ENCODE measurements at regions not wholly inside any gene's neighbourhood (a gene's known extent, or its start where the extent isn't known, plus 50 kb on each side); places are given as distances from the start of the nearest gene placed in this dataset.

DNA sequence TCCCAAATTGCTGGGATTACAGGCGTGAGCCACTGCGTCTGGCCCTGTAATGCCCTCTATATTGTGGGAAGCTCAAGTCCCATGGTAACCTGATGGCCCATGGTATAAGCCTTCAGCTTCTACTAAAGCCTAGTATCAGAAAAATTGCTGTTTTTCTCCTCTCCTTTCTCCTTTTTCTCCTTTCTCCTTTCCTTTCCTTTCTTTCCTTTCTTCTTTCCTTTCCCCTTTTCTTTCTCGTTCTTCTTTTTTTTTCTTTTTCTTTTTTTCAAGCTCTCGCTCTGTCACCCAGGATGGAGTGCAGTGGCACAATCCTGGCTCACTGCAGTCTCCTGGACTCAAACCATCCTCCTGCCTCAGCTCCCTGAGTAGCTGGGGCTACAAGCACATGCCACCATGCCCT, 740.7 kb downstream of the FAM133A start:
- peaks cover 0 to 7% of the 10 kb centered on the region in 2 donors for H3K27me3 ChIP-seq
- H3K36me3 ChIP-seq: no peaks in the 10 kb centered on the region
- H3K4me1 ChIP-seq: no peaks in the 10 kb centered on the region
- no peaks in the 10 kb centered on the region for H3K9me3 ChIP-seq
- intact Hi-C loops (cut with DNase I; ENCODE audit: low total_unique reads): no loop called here
- no peak overlapping the region for H3K4me3 ChIP-seq
- H3K27ac ChIP-seq: no peak overlapping the region
- TF ChIP-seq POLR2AphosphoS5 (IDR thresholded peaks at IDR 0.05): no peak
- no peak for TF ChIP-seq POLR2A (IDR thresholded peaks at IDR 0.05)
- TF ChIP-seq, protein P1, sequence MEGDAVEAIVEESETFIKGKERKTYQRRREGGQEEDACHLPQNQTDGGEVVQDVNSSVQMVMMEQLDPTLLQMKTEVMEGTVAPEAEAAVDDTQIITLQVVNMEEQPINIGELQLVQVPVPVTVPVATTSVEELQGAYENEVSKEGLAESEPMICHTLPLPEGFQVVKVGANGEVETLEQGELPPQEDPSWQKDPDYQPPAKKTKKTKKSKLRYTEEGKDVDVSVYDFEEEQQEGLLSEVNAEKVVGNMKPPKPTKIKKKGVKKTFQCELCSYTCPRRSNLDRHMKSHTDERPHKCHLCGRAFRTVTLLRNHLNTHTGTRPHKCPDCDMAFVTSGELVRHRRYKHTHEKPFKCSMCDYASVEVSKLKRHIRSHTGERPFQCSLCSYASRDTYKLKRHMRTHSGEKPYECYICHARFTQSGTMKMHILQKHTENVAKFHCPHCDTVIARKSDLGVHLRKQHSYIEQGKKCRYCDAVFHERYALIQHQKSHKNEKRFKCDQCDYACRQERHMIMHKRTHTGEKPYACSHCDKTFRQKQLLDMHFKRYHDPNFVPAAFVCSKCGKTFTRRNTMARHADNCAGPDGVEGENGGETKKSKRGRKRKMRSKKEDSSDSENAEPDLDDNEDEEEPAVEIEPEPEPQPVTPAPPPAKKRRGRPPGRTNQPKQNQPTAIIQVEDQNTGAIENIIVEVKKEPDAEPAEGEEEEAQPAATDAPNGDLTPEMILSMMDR (IDR thresholded peaks at IDR 0.05): no peak
- no peak for DNase-seq (ENCODE audit: low spot score in 2 of 2)

DNA sequence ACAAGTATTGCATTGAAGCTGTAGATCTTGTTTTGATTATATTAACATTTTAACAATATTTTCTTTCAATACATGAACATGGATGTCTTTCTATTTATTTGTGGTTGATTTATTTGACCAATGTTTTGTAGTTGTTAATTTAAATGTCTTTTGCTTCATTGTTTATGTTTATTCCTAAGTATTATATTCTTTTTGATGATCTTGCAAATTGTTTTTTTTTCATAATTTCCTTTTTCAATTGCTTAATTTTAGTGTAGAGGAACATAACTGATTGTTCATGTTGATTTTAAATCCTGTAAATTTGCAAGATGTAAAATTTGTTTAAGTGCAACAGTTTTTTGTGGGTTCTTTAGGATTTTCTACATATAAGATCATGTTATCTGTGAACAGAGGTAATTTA, 744.1 kb downstream of the FAM133A start:
- TF ChIP-seq, protein P1 (IDR thresholded peaks at IDR 0.05): no peak
- TF ChIP-seq POLR2AphosphoS5 (IDR thresholded peaks at IDR 0.05) (no peak), POLR2A (IDR thresholded peaks at IDR 0.05) (no peak)
- intact Hi-C loops (cut with DNase I; ENCODE audit: low total_unique reads): no loop called here
- Histone ChIP-seq H3K4me3 (no peak overlapping the region), H3K27me3 (peaks cover 0 to 3% of the 10 kb centered on the region in 2 donors), H3K36me3 (no peaks in the 10 kb centered on the region), H3K4me1 (no peaks in the 10 kb centered on the region), H3K9me3 (no peaks in the 10 kb centered on the region), H3K27ac (no peak overlapping the region)
- no peak for DNase-seq (ENCODE audit: low spot score in 2 of 2)

DNA sequence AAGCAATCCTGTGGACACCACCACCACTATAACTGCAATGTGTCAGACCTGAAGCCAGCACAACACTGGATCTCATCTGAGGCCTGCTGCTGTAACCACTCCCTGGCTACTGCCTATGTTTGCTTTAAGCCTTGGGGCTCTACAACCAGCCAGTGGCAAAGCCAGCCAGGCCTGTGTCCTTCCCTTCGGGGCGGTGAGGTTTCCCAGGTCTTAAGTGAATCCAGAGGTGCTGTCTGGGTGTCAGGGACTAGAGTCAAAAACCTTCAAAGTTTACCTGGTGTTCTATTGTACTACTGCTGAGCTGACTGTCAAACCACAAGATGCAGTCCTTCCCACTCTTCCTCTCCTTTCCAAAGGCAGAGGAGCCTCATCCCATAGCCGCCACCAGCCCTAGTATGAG, 750.5 kb downstream of the FAM133A start:
- no peaks in the 10 kb centered on the region for H3K4me1 ChIP-seq
- no peaks in the 10 kb centered on the region for H3K36me3 ChIP-seq
- TF ChIP-seq POLR2AphosphoS5 (IDR thresholded peaks at IDR 0.05) (no peak), POLR2A (IDR thresholded peaks at IDR 0.05) (no peak)
- TF ChIP-seq, protein P1 (IDR thresholded peaks at IDR 0.05): no peak

GRCh38 chrX:94430091-94430490, 756.1 kb downstream of the FAM133A start:
- Histone ChIP-seq H3K4me3 (no peak overlapping the region), H3K27ac (no peak overlapping the region), H3K4me1 (no peaks in the 10 kb centered on the region), H3K36me3 (no peaks in the 10 kb centered on the region), H3K9me3 (no peaks in the 10 kb centered on the region), H3K27me3 (peaks cover 0 to 8% of the 10 kb centered on the region in 2 donors)
- intact Hi-C loops (cut with DNase I; ENCODE audit: low total_unique reads): no loop called here
- TF ChIP-seq, protein P1 (IDR thresholded peaks at IDR 0.05): no peak
- no peak for TF ChIP-seq POLR2AphosphoS5 (IDR thresholded peaks at IDR 0.05)
- TF ChIP-seq POLR2A (IDR thresholded peaks at IDR 0.05): no peak
- no peak for DNase-seq (ENCODE audit: low spot score in 2 of 2)

More for the DNA sequence above, 750.5 kb downstream of the FAM133A start:
- peaks cover 0 to 17% of the 10 kb centered on the region in 2 donors for H3K27me3 ChIP-seq
- intact Hi-C loops (cut with DNase I; ENCODE audit: low total_unique reads): no loop called here
- no peaks in the 10 kb centered on the region for H3K9me3 ChIP-seq
- H3K27ac ChIP-seq: no peak overlapping the region
- no peak for DNase-seq (ENCODE audit: low spot score in 2 of 2)
- no peak overlapping the region for H3K4me3 ChIP-seq

DNA sequence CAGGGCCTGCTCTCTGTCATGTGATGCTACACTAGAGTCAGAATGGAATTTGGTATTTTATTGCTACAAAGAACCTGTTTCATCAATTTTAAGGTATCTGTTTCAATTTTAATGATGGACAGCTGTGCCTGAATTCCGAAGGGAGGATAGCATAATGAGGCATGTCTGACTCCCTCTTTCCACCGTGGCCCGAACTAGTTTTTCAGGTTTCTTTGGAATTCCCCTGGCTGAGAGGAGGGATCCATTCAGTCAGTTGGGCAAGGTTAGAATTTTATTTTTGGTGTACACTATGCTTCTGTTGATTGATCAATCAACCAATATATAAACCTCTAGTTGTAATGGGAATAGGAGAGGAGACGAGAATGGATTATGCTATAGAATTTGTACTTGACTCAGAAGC, 761.8 kb downstream of the FAM133A start:
- Histone ChIP-seq H3K36me3 (no peaks in the 10 kb centered on the region), H3K4me1 (no peaks in the 10 kb centered on the region), H3K9me3 (no peaks in the 10 kb centered on the region), H3K4me3 (no peak overlapping the region), H3K27ac (no peak overlapping the region), H3K27me3 (no peaks in the 10 kb centered on the region)
- no peak for DNase-seq (ENCODE audit: low spot score in 2 of 2)
- intact Hi-C loops (cut with DNase I; ENCODE audit: low total_unique reads): no loop called here
- no peak for TF ChIP-seq POLR2A (IDR thresholded peaks at IDR 0.05)
- TF ChIP-seq, protein P1 (IDR thresholded peaks at IDR 0.05): no peak
- no peak for TF ChIP-seq POLR2AphosphoS5 (IDR thresholded peaks at IDR 0.05)
